SK-N-SH (cell line): ENCODE measurements at regions not wholly inside any gene's neighbourhood (a gene's known extent, or its start where the extent isn't known, plus 50 kb on each side); places are given as distances from the start of the nearest gene placed in this dataset.
A peak's percentile ranks its signal among the peaks of the same experiment; 100 is the strongest.

ENCODE experiments used
- CTCF ChIP-seq: fragments of 200-600 bp; sonication (generic); IDR thresholded peaks from 2 replicates; pipeline ENCODE4 v1.6.1; 2017; ENCODE audit warnings: antibody characterized with exemption, mild to moderate bottlenecking, moderate library complexity
- EZH2phosphoT487 ChIP-seq: fragments of 200-600 bp; sonication (generic); IDR thresholded peaks from 2 replicates; pipeline ENCODE4 v1.6.1; 2017; ENCODE audit warnings: low read depth, mixed run types, mild to moderate bottlenecking, antibody characterized with exemption, moderate library complexity, borderline replicate concordance
- GATA2 ChIP-seq: sonication (generic); formaldehyde crosslinking; IDR thresholded peaks from 2 replicates; pipeline ENCODE4 v1.5.0; 2020; ENCODE audit warnings: mild to moderate bottlenecking, missing genetic modification reagents
- IRF3 ChIP-seq: fragments of 150-350 bp; IDR thresholded peaks from 2 replicates; pipeline ENCODE4 v1.6.1; 2016; ENCODE audit warnings: mild to moderate bottlenecking, low read depth, low read length
- JUND ChIP-seq: IDR thresholded peaks from 2 replicates; pipeline ENCODE4 v1.4.0; 2012
- MAX ChIP-seq: IDR thresholded peaks from 2 replicates; pipeline ENCODE4 v1.4.0; 2012; ENCODE audit warnings: low read depth
- MEF2A ChIP-seq: IDR thresholded peaks from 2 replicates; pipeline ENCODE4 v1.4.0; 2012; ENCODE audit warnings: low read depth, borderline replicate concordance
- MXI1 ChIP-seq: IDR thresholded peaks from 2 replicates; pipeline ENCODE4 v1.6.1; 2012; ENCODE audit warnings: mild to moderate bottlenecking, low read depth, low read length, improper control_type of control experiment
- RCOR1 ChIP-seq: fragments of 150-350 bp; IDR thresholded peaks from 2 replicates; pipeline ENCODE4 v1.6.1; 2017; ENCODE audit warnings: antibody characterized with exemption, low read length
- RFX5 ChIP-seq: IDR thresholded peaks from 2 replicates; pipeline ENCODE4 v1.6.1; 2012; ENCODE audit warnings: mild to moderate bottlenecking, improper control_type of control experiment, low read length
- TCF12 ChIP-seq: IDR thresholded peaks from 2 replicates; pipeline ENCODE4 v1.4.0; 2012

GRCh38 chr6:145263778-145264211 is 471.5 kb downstream of the EPM2A start:
- no peak for TF ChIP-seq CTCF
- TF ChIP-seq EZH2phosphoT487, result no peak
- TF ChIP-seq RFX5, result no peak
- TF ChIP-seq IRF3, result no peak
- no peak for TF ChIP-seq JUND
- TF ChIP-seq RCOR1, result peak; percentile 90
- peak; percentile 42; the same call in 1 of the 2 replicates for TF ChIP-seq TCF12
- TF ChIP-seq MXI1, result no peak; the same call in 1 of the 2 replicates
- TF ChIP-seq GATA2, result peak; percentile 88
- TF ChIP-seq MEF2A, result no peak
- TF ChIP-seq MAX, result no peak
